HepG2 (cell line): ENCODE measurements at regions not wholly inside any gene's neighbourhood (a gene's known extent, or its start where the extent isn't known, plus 50 kb on each side); places are given as distances from the start of the nearest gene placed in this dataset.

ENCODE experiments used
- ARID3A ChIP-seq: IDR thresholded peaks from 2 replicates; pipeline ENCODE4 v1.6.1; 2012; ENCODE audit warnings: low read depth, low read length, improper control_type of control experiment
- CAMTA2 ChIP-seq: sonication (generic); formaldehyde crosslinking; IDR thresholded peaks from 2 replicates; pipeline ENCODE4 v1.4.0; 2020; ENCODE audit warnings: mild to moderate bottlenecking, missing genetic modification reagents, borderline replicate concordance
- GATA4 ChIP-seq: sonication (generic); IDR thresholded peaks from 2 replicates; pipeline ENCODE4 v1.6.1; 2016; ENCODE audit warnings: antibody characterized with exemption, low read depth, borderline replicate concordance
- KAT2B ChIP-seq: fragments of 150-350 bp; IDR thresholded peaks from 2 replicates; pipeline ENCODE4 v1.6.1; 2014; ENCODE audit warnings: low read depth, low read length, borderline replicate concordance
- KDM5A ChIP-seq: fragments of 200-600 bp; sonication (generic); IDR thresholded peaks from 2 replicates; pipeline ENCODE4 v1.7.0; 2018; ENCODE audit warnings: antibody characterized with exemption, mild to moderate bottlenecking, low read length, borderline replicate concordance
- KLF15 ChIP-seq: sonication (generic); formaldehyde crosslinking; IDR thresholded peaks from 2 replicates; pipeline ENCODE4 v1.8.1; 2023; ENCODE audit warnings: borderline replicate concordance, mild to moderate bottlenecking, inconsistent platforms, missing genetic modification reagents, mixed read lengths
- MED1 ChIP-seq: sonication (generic); formaldehyde crosslinking; IDR thresholded peaks from 2 replicates; pipeline ENCODE4 v1.4.0; 2020; ENCODE audit warnings: missing genetic modification reagents
- MZF1 ChIP-seq: sonication (generic); formaldehyde crosslinking; IDR thresholded peaks from 2 replicates; pipeline ENCODE4 v1.8.1; 2023; ENCODE audit warnings: mild to moderate bottlenecking, missing genetic modification reagents, borderline replicate concordance
- NCOR1 ChIP-seq: fragments of 200-600 bp; sonication (generic); IDR thresholded peaks from 2 replicates; pipeline ENCODE4 v1.7.0; 2017; ENCODE audit warnings: antibody characterized with exemption, low read length, borderline replicate concordance
- REL ChIP-seq: sonication (generic); formaldehyde crosslinking; conservative IDR thresholded peaks from 2 replicates; pipeline ENCODE4 v1.8.0; 2022; ENCODE audit warnings: mild to moderate bottlenecking, missing genetic modification reagents, moderate library complexity
- SOX5 ChIP-seq: IDR thresholded peaks from 2 replicates; pipeline ENCODE4 v1.6.1; 2016; ENCODE audit warnings: borderline replicate concordance
- SYNCRIP ChIP-seq: fragments of 200-400 bp; formaldehyde crosslinking; IDR thresholded peaks from 2 replicates; pipeline ENCODE4 v1.6.1; 2018; ENCODE audit warnings: mild to moderate bottlenecking, low read depth, low read length; ENCODE audit not compliant: insufficient read depth
- XBP1 ChIP-seq: sonication (generic); formaldehyde crosslinking; IDR thresholded peaks from 2 replicates; pipeline ENCODE4 v1.5.0; 2020; ENCODE audit warnings: missing genetic modification reagents
- ZNF263 ChIP-seq: sonication (generic); formaldehyde crosslinking; IDR thresholded peaks from 2 replicates; pipeline ENCODE4 v1.4.0; 2020; ENCODE audit warnings: missing genetic modification reagents
- ZNF282 ChIP-seq: fragments of 450-650 bp; IDR thresholded peaks from 2 replicates; pipeline ENCODE4 v1.6.1; 2018; ENCODE audit not compliant: partially characterized antibody
- ZNF331 ChIP-seq: sonication (generic); formaldehyde crosslinking; IDR thresholded peaks from 2 replicates; pipeline ENCODE4 v1.4.0; 2020; ENCODE audit warnings: missing genetic modification reagents
- ZNF33B ChIP-seq: sonication (generic); formaldehyde crosslinking; IDR thresholded peaks from 2 replicates; pipeline ENCODE4 v1.5.1; 2020; ENCODE audit warnings: mild to moderate bottlenecking, missing genetic modification reagents
- ZNF503 ChIP-seq: sonication (generic); formaldehyde crosslinking; IDR thresholded peaks from 2 replicates; pipeline ENCODE4 v1.4.0; 2020; ENCODE audit warnings: missing genetic modification reagents
- ZNF589 ChIP-seq: sonication (generic); formaldehyde crosslinking; conservative IDR thresholded peaks from 2 replicates; pipeline ENCODE4 v1.8.0; 2022; ENCODE audit warnings: mild to moderate bottlenecking, moderate library complexity, missing genetic modification reagents
- ZNF891 ChIP-seq: sonication (generic); formaldehyde crosslinking; IDR thresholded peaks from 2 replicates; pipeline ENCODE4 v1.5.0; 2020; ENCODE audit warnings: mild to moderate bottlenecking, missing genetic modification reagents
- TF ChIP-seq, protein P1 (sequence below): sonication (generic); formaldehyde crosslinking; IDR thresholded peaks from 2 replicates; pipeline ENCODE4 v1.4.0; 2020; ENCODE audit warnings: missing genetic modification reagents, borderline replicate concordance
- TF ChIP-seq, protein P2 (sequence below): sonication (generic); formaldehyde crosslinking; IDR thresholded peaks from 2 replicates; pipeline ENCODE4 v1.5.0; 2020; ENCODE audit warnings: missing genetic modification reagents, mild to moderate bottlenecking, borderline replicate concordance

DNA sequence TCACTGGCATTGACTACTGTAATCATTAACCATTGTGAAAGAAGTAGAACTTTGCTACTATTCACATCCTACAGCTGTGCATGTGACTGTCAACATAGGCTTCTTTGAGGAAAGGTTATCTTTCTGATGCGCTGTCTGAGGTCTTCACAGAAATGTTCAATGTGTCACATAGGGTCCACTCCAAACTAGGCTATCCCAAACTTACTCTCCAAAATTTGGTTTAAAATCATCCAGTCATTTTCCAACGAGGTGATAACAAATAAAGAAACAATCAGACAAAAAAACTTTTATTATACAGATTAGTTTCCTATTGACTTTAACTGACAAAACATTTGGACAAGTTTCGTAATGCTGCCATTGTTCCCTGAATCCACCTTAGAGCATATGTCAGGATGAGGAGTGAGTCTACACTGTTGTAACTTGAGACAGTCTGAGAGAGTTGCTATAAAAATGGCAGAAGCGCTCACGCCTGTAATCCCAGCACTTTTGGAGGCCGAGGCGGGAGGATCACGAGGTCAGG, 511.6 kb downstream of the PLOD2 start (continued):
- TF ChIP-seq, protein P1, sequence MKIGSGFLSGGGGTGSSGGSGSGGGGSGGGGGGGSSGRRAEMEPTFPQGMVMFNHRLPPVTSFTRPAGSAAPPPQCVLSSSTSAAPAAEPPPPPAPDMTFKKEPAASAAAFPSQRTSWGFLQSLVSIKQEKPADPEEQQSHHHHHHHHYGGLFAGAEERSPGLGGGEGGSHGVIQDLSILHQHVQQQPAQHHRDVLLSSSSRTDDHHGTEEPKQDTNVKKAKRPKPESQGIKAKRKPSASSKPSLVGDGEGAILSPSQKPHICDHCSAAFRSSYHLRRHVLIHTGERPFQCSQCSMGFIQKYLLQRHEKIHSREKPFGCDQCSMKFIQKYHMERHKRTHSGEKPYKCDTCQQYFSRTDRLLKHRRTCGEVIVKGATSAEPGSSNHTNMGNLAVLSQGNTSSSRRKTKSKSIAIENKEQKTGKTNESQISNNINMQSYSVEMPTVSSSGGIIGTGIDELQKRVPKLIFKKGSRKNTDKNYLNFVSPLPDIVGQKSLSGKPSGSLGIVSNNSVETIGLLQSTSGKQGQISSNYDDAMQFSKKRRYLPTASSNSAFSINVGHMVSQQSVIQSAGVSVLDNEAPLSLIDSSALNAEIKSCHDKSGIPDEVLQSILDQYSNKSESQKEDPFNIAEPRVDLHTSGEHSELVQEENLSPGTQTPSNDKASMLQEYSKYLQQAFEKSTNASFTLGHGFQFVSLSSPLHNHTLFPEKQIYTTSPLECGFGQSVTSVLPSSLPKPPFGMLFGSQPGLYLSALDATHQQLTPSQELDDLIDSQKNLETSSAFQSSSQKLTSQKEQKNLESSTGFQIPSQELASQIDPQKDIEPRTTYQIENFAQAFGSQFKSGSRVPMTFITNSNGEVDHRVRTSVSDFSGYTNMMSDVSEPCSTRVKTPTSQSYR (CRISPR knock-in tag), result 0 out of 2 replicates have a peak, but pooled peaks have one; percentile 6
- TF ChIP-seq ZNF503 (CRISPR knock-in tag) (no peak), MZF1 (CRISPR knock-in tag) (no peak), SYNCRIP (no peak), ARID3A (0 out of 2 replicates have a peak, but pooled peaks have one; percentile 42), ZNF331 (CRISPR knock-in tag) (peak; percentile 58; the same call in 1 of the 2 replicates), KAT2B (no peak), ZNF282 (no peak), CAMTA2 (no peak), SOX5 (peak; percentile 95), ZNF33B (CRISPR knock-in tag) (no peak), ZNF263 (CRISPR knock-in tag) (no peak), GATA4 (peak; percentile 70; the same call in 1 of the 2 replicates), MED1 (CRISPR knock-in tag) (peak; percentile 68; the same call in 1 of the 2 replicates), XBP1 (CRISPR knock-in tag) (no peak), KDM5A (no peak), ZNF589 (CRISPR knock-in tag) (no peak), REL (CRISPR knock-in tag) (no peak), KLF15 (CRISPR knock-in tag) (no peak), NCOR1 (peak; percentile 54; the same call in 1 of the 2 replicates), ZNF891 (CRISPR knock-in tag) (no peak)
- TF ChIP-seq, protein P2, sequence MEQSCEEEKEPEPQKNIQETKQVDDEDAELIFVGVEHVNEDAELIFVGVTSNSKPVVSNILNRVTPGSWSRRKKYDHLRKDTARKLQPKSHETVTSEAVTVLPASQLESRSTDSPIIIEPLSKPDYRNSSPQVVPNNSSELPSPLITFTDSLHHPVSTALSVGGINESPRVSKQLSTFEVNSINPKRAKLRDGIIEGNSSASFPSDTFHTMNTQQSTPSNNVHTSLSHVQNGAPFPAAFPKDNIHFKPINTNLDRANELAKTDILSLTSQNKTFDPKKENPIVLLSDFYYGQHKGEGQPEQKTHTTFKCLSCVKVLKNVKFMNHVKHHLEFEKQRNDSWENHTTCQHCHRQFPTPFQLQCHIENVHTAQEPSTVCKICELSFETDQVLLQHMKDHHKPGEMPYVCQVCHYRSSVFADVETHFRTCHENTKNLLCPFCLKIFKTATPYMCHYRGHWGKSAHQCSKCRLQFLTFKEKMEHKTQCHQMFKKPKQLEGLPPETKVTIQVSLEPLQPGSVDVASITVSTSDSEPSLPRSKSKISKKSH (CRISPR knock-in tag), result no peak
